ENCODE measurements at regions not wholly inside any gene's neighbourhood (a gene's known extent, or its start where the extent isn't known, plus 50 kb on each side); places are given as distances from the start of the nearest gene placed in this dataset.

- no peak for ATAC-seq
Measured at GRCh38 chr18:2448565-2449151, 122.6 kb downstream of the METTL4 start.

- ATAC-seq = no peak
Measured at GRCh38 chr18:2451556-2451955, 119.7 kb downstream of the METTL4 start.

GRCh38 chr18:2459886-2460285 lies 111.4 kb downstream of the METTL4 start:
- ATAC-seq = no peak

GRCh38 chr18:2466978-2467377 lies 104.3 kb downstream of the METTL4 start:
- ATAC-seq = no peak

GRCh38 chr18:2468051-2468450 lies 103.3 kb downstream of the METTL4 start:
- ATAC-seq = no peak

GRCh38 chr18:2471523-2471922 lies 99.8 kb downstream of the METTL4 start:
- no peak for ATAC-seq

GRCh38 chr18:2478662-2479061 lies 92.6 kb downstream of the METTL4 start:
- ATAC-seq = no peak

GRCh38 chr18:2480536-2480935 lies 90.8 kb downstream of the METTL4 start:
- no peak for ATAC-seq

- ATAC-seq = no peak
Measured at GRCh38 chr18:2482706-2483475, 88.4 kb downstream of the METTL4 start.

- ATAC-seq = no peak
Measured at GRCh38 chr18:2485983-2486382, 85.3 kb downstream of the METTL4 start.

- ATAC-seq = no peak
Measured at GRCh38 chr18:2486426-2486825, 84.9 kb downstream of the METTL4 start.

All from esophagus mucosa (tissue), 1 donor.